GM12878 (cell line): ENCODE measurements at regions not wholly inside any gene's neighbourhood (a gene's known extent, or its start where the extent isn't known, plus 50 kb on each side); places are given as distances from the start of the nearest gene placed in this dataset.

Source experiments
- CHD4 ChIP-seq: fragments of 200-600 bp; sonication (generic); IDR thresholded peaks from 2 replicates; pipeline ENCODE4 v1.6.1; 2016; ENCODE audit warnings: mild to moderate bottlenecking
- EP300 ChIP-seq, 2 experiments: fragments of 150-350 bp in 1 of 2; IDR thresholded peaks; 2 replicates each; pipeline ENCODE4 v1.6.1; 2011 to 2012; ENCODE audit warnings: low read depth in 2 of 2, low read length in 2 of 2, borderline replicate concordance in 1 of 2, improper control_type of control experiment in 1 of 2, inconsistent platforms in 1 of 2; ENCODE audit not compliant: control insufficient read depth in 1 of 2
- FOXM1 ChIP-seq: IDR thresholded peaks from 2 replicates; pipeline ENCODE4 v1.6.1; 2012; ENCODE audit warnings: low read depth, mild to moderate bottlenecking, inconsistent platforms, low read length, moderate library complexity
- HSF1 ChIP-seq: fragments of 150-350 bp; IDR thresholded peaks from 2 replicates; pipeline ENCODE4 v1.6.1; 2014; ENCODE audit warnings: mild to moderate bottlenecking, low read depth, low read length
- IRF4 ChIP-seq: IDR thresholded peaks from 2 replicates; pipeline ENCODE4 v1.6.1; 2011; ENCODE audit warnings: low read depth, low read length
- MTA3 ChIP-seq: IDR thresholded peaks from 2 replicates; pipeline ENCODE4 v1.6.1; 2012; ENCODE audit warnings: low read length, inconsistent platforms, borderline replicate concordance
- NFYB ChIP-seq: IDR thresholded peaks from 2 replicates; pipeline ENCODE4 v1.6.1; 2011; ENCODE audit warnings: low read depth, mild to moderate bottlenecking, low read length, improper control_type of control experiment, moderate library complexity; ENCODE audit not compliant: insufficient read depth
- SPI1 ChIP-seq: IDR thresholded peaks from 2 replicates; pipeline ENCODE4 v1.6.1; 2011; ENCODE audit warnings: low read depth, mild to moderate bottlenecking, low read length, moderate library complexity, borderline replicate concordance; ENCODE audit not compliant: insufficient read depth
- YBX1 ChIP-seq: fragments of 450-650 bp; IDR thresholded peaks from 2 replicates; pipeline ENCODE4 v1.6.1; 2016; ENCODE audit warnings: antibody characterized with exemption
- ZBED1 ChIP-seq: IDR thresholded peaks from 2 replicates; pipeline ENCODE4 v1.6.1; 2016; ENCODE audit warnings: borderline replicate concordance
- TF ChIP-seq, protein P1 (sequence below): fragments of 450-650 bp; IDR thresholded peaks from 2 replicates; pipeline ENCODE4 v1.6.1; 2017; ENCODE audit warnings: borderline replicate concordance

DNA sequence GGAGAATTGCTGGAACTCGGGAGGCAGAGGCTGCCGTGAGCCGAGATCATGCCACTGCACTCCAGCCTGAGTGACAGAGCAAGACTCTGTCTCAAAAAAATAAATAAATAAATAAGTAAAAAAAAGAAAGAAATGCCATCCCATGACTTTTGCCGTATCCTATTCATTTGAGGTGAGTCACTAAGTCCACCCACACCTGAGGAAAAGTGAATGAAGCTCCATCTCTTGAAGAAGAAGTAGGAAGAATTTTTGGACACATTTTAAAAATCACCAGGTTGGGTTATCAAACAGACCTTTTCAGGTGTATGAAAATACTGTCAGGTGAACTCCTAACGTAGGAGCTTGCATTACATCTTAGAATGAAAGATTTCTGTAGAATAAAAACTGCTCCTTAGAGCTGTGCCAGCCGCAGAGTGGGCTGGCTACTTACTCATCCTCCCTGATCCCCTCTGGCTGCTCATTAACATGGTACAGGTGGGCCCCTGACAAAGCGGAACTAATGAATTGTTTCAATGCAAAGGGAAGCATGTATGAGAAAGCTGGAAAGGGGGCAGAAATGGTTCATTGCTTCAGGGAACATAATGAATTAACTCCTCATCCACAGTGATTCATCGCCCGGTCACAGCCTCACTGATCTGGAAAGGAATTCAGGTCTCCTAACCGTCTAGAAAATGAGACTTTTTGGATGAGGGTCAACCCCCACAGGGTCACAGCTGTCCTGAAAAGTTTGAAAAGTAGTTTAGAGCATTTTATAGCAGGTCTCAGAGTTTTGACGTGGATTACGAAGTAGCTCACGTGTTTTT lies 191.4 kb downstream of the SPP2 start (continued):
- TF ChIP-seq HSF1: no peak
- no peak for TF ChIP-seq MTA3
- no peak for TF ChIP-seq SPI1
- TF ChIP-seq CHD4: no peak
- no peak for TF ChIP-seq EP300 (IDR thresholded peaks at IDR 0.05; ENCODE audit: borderline replicate concordance in 1 of 2, control insufficient read depth in 1 of 2, low read depth in 2 of 2, low read length in 2 of 2)
- TF ChIP-seq ZBED1: no peak
- no peak for TF ChIP-seq IRF4
- TF ChIP-seq NFYB: no peak
- TF ChIP-seq YBX1: no peak
- TF ChIP-seq, protein P1, sequence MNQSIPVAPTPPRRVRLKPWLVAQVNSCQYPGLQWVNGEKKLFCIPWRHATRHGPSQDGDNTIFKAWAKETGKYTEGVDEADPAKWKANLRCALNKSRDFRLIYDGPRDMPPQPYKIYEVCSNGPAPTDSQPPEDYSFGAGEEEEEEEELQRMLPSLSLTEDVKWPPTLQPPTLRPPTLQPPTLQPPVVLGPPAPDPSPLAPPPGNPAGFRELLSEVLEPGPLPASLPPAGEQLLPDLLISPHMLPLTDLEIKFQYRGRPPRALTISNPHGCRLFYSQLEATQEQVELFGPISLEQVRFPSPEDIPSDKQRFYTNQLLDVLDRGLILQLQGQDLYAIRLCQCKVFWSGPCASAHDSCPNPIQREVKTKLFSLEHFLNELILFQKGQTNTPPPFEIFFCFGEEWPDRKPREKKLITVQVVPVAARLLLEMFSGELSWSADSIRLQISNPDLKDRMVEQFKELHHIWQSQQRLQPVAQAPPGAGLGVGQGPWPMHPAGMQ: no peak
- no peak for TF ChIP-seq FOXM1
